ENCODE measurements at regions not wholly inside any gene's neighbourhood (a gene's known extent, or its start where the extent isn't known, plus 50 kb on each side); places are given as distances from the start of the nearest gene placed in this dataset.

GRCh38 chr12:72203764-72204335 is 68.3 kb upstream of the TRHDE start:
- H3K27ac ChIP-seq (ENCODE audit: low read depth in 1 of 2, low read length in 2 of 2): no peak overlapping the region
- ATAC-seq (ENCODE audit: poor library complexity): no peak

GRCh38 chr12:72207079-72207478 is 65.1 kb upstream of the TRHDE start:
- H3K4me3 ChIP-seq (ENCODE audit: low read length): no peak overlapping the region
- no peaks in the 10 kb centered on the region for H3K9me3 Mint-ChIP-seq
- DNase-seq (no peak), ATAC-seq (ENCODE audit: poor library complexity) (no peak)
- no peaks in the 10 kb centered on the region for H3K36me3 Mint-ChIP-seq (ENCODE audit: low read depth)
- intact Hi-C loops (cut with DNase I, micrococcal nuclease): no loop called here
- H3K27ac ChIP-seq (ENCODE audit: low read depth in 1 of 2, low read length in 2 of 2): no peak overlapping the region
- no peaks in the 10 kb centered on the region for H3K27me3 ChIP-seq (ENCODE audit: control insufficient read depth in 1 of 2, insufficient read depth in 2 of 2, low read length in 2 of 2)
- no peaks in the 10 kb centered on the region for H3K36me3 ChIP-seq (ENCODE audit: insufficient read depth, low read length)
- ChIA-PET CTCF (no interaction called here), POLR2A (no interaction called here)
- no peak for TF ChIP-seq CTCF (IDR thresholded peaks at IDR 0.05)
- H3K4me3 Mint-ChIP-seq: no peak overlapping the region
- peaks cover 0 to 4% of the 10 kb centered on the region in 2 experiments for H3K9me3 ChIP-seq (ENCODE audit: control insufficient read depth in 1 of 2, insufficient read depth in 1 of 2, low read length in 2 of 2)
- no peak overlapping the region for H3K27ac Mint-ChIP-seq
- H3K4me1 Mint-ChIP-seq (ENCODE audit: low read depth): no peaks in the 10 kb centered on the region
- no peaks in the 10 kb centered on the region for H3K27me3 Mint-ChIP-seq
- no peaks in the 10 kb centered on the region for H3K4me1 ChIP-seq (ENCODE audit: insufficient read depth, low read length)

More at GRCh38 chr12:72203764-72204335, 68.3 kb upstream of the TRHDE start:
- Mint-ChIP-seq H3K4me3 (no peak overlapping the region), H3K9me3 (peaks cover 2% of the 10 kb centered on the region), H3K36me3 (ENCODE audit: low read depth) (no peaks in the 10 kb centered on the region), H3K4me1 (ENCODE audit: low read depth) (no peaks in the 10 kb centered on the region), H3K27me3 (no peaks in the 10 kb centered on the region), H3K27ac (no peak overlapping the region)
- CTCF ChIA-PET: no interaction called here
- Histone ChIP-seq H3K9me3 (ENCODE audit: control insufficient read depth in 1 of 2, insufficient read depth in 1 of 2, low read length in 2 of 2) (peaks cover 3 to 4% of the 10 kb centered on the region in 2 experiments), H3K4me3 (ENCODE audit: low read length) (no peak overlapping the region), H3K27me3 (ENCODE audit: control insufficient read depth in 1 of 2, insufficient read depth in 2 of 2, low read length in 2 of 2) (no peaks in the 10 kb centered on the region), H3K36me3 (ENCODE audit: insufficient read depth, low read length) (no peaks in the 10 kb centered on the region), H3K4me1 (ENCODE audit: insufficient read depth, low read length) (no peaks in the 10 kb centered on the region)
- TF ChIP-seq CTCF (IDR thresholded peaks at IDR 0.05): no peak
- DNase-seq: no peak
- intact Hi-C loops (cut with DNase I, micrococcal nuclease): no loop called here
- POLR2A ChIA-PET: no interaction called here

GRCh38 chr12:72207486-72208409 is 64.4 kb upstream of the TRHDE start:
- no peaks in the 10 kb centered on the region for H3K9me3 Mint-ChIP-seq
- no peak for DNase-seq
- Histone ChIP-seq H3K36me3 (ENCODE audit: insufficient read depth, low read length) (no peaks in the 10 kb centered on the region), H3K4me3 (ENCODE audit: low read length) (no peak overlapping the region), H3K9me3 (ENCODE audit: control insufficient read depth in 1 of 2, insufficient read depth in 1 of 2, low read length in 2 of 2) (peaks cover 0 to 4% of the 10 kb centered on the region in 2 experiments), H3K27me3 (ENCODE audit: control insufficient read depth in 1 of 2, insufficient read depth in 2 of 2, low read length in 2 of 2) (no peaks in the 10 kb centered on the region), H3K4me1 (ENCODE audit: insufficient read depth, low read length) (no peaks in the 10 kb centered on the region), H3K27ac (ENCODE audit: low read depth in 1 of 2, low read length in 2 of 2) (no peak overlapping the region)
- intact Hi-C loops (cut with DNase I, micrococcal nuclease): no loop called here
- H3K4me3 Mint-ChIP-seq: no peak overlapping the region
- H3K4me1 Mint-ChIP-seq (ENCODE audit: low read depth): no peaks in the 10 kb centered on the region
- TF ChIP-seq CTCF (IDR thresholded peaks at IDR 0.05): no peak
- ATAC-seq (ENCODE audit: poor library complexity): no peak
- ChIA-PET POLR2A (no interaction called here), CTCF (no interaction called here)
- H3K27me3 Mint-ChIP-seq: no peaks in the 10 kb centered on the region
- no peaks in the 10 kb centered on the region for H3K36me3 Mint-ChIP-seq (ENCODE audit: low read depth)
- H3K27ac Mint-ChIP-seq: no peak overlapping the region
